Keratinocyte (primary cell): ENCODE measurements at regions not wholly inside any gene's neighbourhood (a gene's known extent, or its start where the extent isn't known, plus 50 kb on each side); places are given as distances from the start of the nearest gene placed in this dataset.

ENCODE experiments used
- EZH2 ChIP-seq: IDR thresholded peaks from one replicate; pipeline ENCODE4 v1.6.1; 2012; ENCODE audit warnings: inconsistent platforms, mild to moderate bottlenecking, low read length, moderate library complexity
- TF ChIP-seq, protein P1 (sequence below), 3 experiments: IDR thresholded peaks in 1 of 3; conservative IDR thresholded peaks in 1 of 3; optimal IDR thresholded peaks in 1 of 3; 2 replicates in 2 of 3; 3 replicates in 1 of 3; pipeline versions ENCODE3 to v1.5.1; 2011; ENCODE audit warnings: low read length in 3 of 3, mild to moderate bottlenecking in 3 of 3, moderate library complexity in 2 of 3, control low read depth in 1 of 3, inconsistent platforms in 1 of 3; ENCODE audit not compliant: insufficient read depth in 2 of 3; ENCODE audit errors: extremely low read depth in 1 of 3

DNA sequence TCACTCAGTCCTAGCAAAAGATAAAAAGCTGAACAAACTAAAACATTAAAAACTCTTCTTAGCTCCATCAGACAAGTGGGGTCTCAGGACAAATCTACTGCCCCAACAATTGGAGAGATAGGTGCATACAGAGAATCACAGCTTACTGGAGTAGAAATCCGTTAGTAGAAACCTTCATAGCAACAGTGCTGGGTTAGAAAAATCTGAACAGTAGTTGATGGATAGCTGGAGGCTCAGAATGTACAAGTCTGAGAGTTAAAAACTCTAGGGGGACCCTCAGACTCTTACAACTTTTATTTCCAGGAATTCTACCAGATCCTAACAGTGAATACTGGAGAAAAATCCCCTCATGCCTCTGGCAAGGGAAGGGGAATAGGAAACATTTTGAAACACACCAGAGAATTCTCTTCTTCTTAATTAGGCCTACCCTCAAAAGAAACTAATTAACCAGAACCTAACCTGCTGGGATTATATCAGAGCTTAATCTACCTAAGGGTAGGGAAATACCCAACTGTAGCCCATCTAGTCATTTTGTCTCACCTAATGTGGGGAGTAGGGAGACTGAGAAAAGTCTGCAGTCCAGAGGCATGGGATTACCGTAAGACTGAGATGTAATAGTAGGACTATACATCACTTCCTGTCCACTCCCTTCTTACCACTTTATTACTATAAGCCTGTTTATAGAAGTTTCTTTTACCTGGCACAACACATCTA is 165.0 kb upstream of the CTSO start:
- TF ChIP-seq, protein P1, sequence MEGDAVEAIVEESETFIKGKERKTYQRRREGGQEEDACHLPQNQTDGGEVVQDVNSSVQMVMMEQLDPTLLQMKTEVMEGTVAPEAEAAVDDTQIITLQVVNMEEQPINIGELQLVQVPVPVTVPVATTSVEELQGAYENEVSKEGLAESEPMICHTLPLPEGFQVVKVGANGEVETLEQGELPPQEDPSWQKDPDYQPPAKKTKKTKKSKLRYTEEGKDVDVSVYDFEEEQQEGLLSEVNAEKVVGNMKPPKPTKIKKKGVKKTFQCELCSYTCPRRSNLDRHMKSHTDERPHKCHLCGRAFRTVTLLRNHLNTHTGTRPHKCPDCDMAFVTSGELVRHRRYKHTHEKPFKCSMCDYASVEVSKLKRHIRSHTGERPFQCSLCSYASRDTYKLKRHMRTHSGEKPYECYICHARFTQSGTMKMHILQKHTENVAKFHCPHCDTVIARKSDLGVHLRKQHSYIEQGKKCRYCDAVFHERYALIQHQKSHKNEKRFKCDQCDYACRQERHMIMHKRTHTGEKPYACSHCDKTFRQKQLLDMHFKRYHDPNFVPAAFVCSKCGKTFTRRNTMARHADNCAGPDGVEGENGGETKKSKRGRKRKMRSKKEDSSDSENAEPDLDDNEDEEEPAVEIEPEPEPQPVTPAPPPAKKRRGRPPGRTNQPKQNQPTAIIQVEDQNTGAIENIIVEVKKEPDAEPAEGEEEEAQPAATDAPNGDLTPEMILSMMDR (optimal IDR thresholded peaks at IDR 0.05 in 1 of 3, IDR thresholded peaks at IDR 0.05 in 1 of 3, conservative IDR thresholded peaks at IDR 0.05 in 1 of 3; ENCODE audit: extremely low read depth in 1 of 3, insufficient read depth in 2 of 3, low read length in 3 of 3), result no peak
- no peak for TF ChIP-seq EZH2
